Colonic mucosa (tissue), 4 donors: ENCODE measurements at regions not wholly inside any gene's neighbourhood (a gene's known extent, or its start where the extent isn't known, plus 50 kb on each side); places are given as distances from the start of the nearest gene placed in this dataset.

ENCODE experiments used
- DNase-seq: peaks from one replicate; pipeline ENCODE4 v3.0.0-alpha.2; 2020
- H3K27ac ChIP-seq: fragments of 200-600 bp; one replicate; pipeline ENCODE4 v1.8.0; 2021
- H3K27me3 ChIP-seq: fragments of 200-600 bp; one replicate; pipeline ENCODE4 v1.8.0; 2021
- H3K36me3 ChIP-seq: fragments of 200-600 bp; one replicate; pipeline ENCODE4 v1.8.0; 2021
- H3K4me1 ChIP-seq: fragments of 200-600 bp; one replicate; pipeline ENCODE4 v1.8.0; 2021; ENCODE audit warnings: mild to moderate bottlenecking
- H3K4me3 ChIP-seq: fragments of 200-600 bp; one replicate; pipeline ENCODE4 v1.8.0; 2021
- H3K9ac ChIP-seq, 2 donors: one replicate each; pipeline ENCODE4 v1.7.0; 2013; ENCODE audit warnings: control low read depth in 2 of 2, low read depth in 2 of 2, low read length in 2 of 2
- H3K9me3 ChIP-seq: fragments of 200-600 bp; one replicate; pipeline ENCODE4 v1.8.0; 2021
- intact Hi-C: fragments of 100-400 bp; cut with DNase I; formaldehyde crosslinking; loops from one replicate; pipeline ENCODE4 v1.14.1; 2022
- TF ChIP-seq, protein P1 (sequence below): fragments of 200-600 bp; IDR thresholded peaks from one replicate; pipeline ENCODE4 v1.8.0; 2022; ENCODE audit warnings: antibody characterized with exemption, mild to moderate bottlenecking
- donor health status: healthy.
- donor health status: DM: no; HTN: no; CAD: no.
- donor health status: DM: no; HTN: no; CAD: no.

DNA sequence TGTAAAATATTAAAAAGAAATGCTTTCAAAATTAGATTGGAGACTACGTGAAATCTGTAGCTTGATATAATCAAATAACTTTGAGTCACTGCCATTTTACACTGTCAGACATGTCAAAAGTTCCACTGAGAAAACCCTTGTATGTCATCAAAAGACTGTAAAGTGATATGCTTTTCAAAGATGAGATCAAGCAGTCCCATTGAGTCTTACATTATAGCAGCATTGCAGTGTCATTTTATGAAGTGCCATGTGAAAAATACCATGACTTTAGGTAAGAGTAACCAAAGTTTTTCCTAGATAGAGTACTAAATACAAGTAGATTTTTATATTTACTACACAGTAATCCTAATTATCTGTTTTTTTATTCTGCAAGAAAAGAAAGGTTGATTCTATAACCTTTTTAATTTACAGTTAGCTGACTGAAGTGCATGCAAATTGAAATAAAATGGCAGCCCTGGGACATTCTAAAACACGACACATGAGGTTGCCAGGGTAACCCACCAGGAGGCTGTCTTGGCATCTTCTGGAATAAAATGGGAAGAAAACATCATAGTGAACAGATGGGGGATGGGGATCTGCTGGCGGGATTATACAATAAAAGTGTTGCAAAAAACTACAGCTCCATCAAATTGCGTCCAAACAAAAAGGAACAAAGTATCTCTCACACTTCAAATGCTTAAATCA lies 91.3 kb upstream of the TMEM106B start:
- no peak overlapping the region for H3K9ac ChIP-seq
- TF ChIP-seq, protein P1, sequence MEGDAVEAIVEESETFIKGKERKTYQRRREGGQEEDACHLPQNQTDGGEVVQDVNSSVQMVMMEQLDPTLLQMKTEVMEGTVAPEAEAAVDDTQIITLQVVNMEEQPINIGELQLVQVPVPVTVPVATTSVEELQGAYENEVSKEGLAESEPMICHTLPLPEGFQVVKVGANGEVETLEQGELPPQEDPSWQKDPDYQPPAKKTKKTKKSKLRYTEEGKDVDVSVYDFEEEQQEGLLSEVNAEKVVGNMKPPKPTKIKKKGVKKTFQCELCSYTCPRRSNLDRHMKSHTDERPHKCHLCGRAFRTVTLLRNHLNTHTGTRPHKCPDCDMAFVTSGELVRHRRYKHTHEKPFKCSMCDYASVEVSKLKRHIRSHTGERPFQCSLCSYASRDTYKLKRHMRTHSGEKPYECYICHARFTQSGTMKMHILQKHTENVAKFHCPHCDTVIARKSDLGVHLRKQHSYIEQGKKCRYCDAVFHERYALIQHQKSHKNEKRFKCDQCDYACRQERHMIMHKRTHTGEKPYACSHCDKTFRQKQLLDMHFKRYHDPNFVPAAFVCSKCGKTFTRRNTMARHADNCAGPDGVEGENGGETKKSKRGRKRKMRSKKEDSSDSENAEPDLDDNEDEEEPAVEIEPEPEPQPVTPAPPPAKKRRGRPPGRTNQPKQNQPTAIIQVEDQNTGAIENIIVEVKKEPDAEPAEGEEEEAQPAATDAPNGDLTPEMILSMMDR: no peak
- no peaks in the 10 kb centered on the region for H3K9me3 ChIP-seq
- no peak for DNase-seq
- H3K4me1 ChIP-seq: no peaks in the 10 kb centered on the region
- no peaks in the 10 kb centered on the region for H3K36me3 ChIP-seq
- H3K4me3 ChIP-seq: no peak overlapping the region
- no peaks in the 10 kb centered on the region for H3K27me3 ChIP-seq
- no peak overlapping the region for H3K27ac ChIP-seq
- intact Hi-C loops: no loop called here

DNA sequence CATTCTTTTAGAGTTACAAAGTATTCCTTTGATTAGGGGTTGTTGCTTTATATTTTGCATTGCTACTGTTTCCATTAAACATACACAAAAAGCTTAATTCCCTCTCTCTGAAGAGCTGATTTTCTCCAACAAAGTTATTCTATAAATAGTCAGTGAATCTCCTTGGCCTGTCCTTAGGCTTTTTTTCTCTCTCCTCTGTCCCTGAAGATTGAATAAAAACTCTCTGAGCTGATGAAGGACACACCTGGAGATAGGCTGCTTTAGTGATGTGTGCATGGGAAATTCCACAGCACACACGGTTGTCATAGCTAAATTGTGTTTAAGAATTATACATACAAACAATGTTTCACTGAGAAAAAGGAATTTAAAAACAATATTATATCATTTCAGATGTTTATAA lies 90.5 kb upstream of the TMEM106B start:
- Histone ChIP-seq H3K9me3 (no peaks in the 10 kb centered on the region), H3K4me1 (no peaks in the 10 kb centered on the region), H3K27ac (no peak overlapping the region), H3K36me3 (no peaks in the 10 kb centered on the region), H3K27me3 (no peaks in the 10 kb centered on the region), H3K9ac (no peak overlapping the region), H3K4me3 (no peak overlapping the region)
- DNase-seq: no peak
- TF ChIP-seq, protein P1: no peak
- intact Hi-C loops: no loop called here

DNA sequence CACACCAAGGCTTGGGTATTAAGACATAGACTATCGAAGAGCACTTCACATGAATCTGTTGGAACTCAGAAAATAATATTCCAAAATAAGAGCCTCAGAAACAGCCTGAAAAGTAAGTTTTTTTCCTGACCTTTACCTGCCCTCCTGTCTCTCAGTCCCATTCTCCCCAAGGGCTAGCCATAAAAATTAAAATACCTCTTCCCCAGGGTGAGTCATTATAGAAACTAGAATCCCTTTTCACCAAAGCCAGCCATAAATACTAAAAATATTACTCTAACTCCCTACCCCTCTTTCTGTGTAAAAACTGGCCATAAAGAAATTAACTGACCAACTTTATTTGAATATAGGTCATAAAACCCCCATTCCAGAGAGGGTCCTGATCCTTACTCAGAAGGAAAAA lies 87.9 kb upstream of the TMEM106B start:
- H3K9ac ChIP-seq: no peak overlapping the region
- no peak overlapping the region for H3K27ac ChIP-seq
- no peaks in the 10 kb centered on the region for H3K36me3 ChIP-seq
- intact Hi-C loops: no loop called here
- no peaks in the 10 kb centered on the region for H3K4me1 ChIP-seq
- H3K4me3 ChIP-seq: no peak overlapping the region
- no peaks in the 10 kb centered on the region for H3K9me3 ChIP-seq
- DNase-seq: no peak
- TF ChIP-seq, protein P1: no peak
- H3K27me3 ChIP-seq: no peaks in the 10 kb centered on the region

DNA sequence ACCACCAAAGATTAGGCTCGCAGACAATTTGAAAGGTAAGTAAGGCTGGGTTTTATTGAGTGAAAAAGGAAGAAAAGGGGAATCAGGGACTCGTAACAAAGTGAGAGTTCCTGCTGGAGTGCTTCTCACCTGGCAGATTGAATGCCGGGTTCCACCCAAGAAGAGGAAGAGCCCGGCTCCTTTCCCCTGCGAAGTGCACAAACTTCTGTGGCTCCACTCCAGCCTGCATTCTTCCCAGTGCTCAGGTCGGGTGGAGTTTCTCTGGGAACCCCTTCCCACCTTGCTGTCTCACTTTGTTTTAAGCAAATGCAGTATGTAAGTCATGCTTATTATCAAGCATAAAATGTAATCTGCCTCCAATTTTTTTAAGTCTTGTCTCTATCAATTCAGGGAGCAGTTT lies 87.1 kb upstream of the TMEM106B start:
- H3K27me3 ChIP-seq: no peaks in the 10 kb centered on the region
- no peak for DNase-seq
- H3K4me3 ChIP-seq: no peak overlapping the region
- no peak overlapping the region for H3K27ac ChIP-seq
- H3K36me3 ChIP-seq: no peaks in the 10 kb centered on the region
- intact Hi-C loops: no loop called here
- no peaks in the 10 kb centered on the region for H3K9me3 ChIP-seq
- H3K4me1 ChIP-seq: no peaks in the 10 kb centered on the region
- H3K9ac ChIP-seq: no peak overlapping the region
- TF ChIP-seq, protein P1: no peak

DNA sequence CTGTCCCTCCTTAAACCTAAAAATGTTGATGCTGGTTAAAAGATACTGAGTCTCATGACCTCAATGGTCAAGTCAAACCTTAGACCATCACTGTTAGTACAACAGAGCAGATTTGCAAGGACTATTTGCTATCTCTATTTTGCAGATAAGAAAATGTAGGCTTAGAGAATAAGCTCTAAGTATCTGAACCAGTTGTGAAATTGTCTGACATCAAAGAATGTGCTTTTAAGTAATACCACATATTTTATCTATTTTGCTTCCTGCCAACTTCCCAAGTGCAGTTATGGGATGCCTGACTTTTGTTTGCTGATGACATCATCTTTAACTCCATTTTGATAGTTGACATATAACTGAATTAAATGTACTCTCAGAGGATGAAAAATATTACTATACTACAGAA lies 83.6 kb upstream of the TMEM106B start:
- Histone ChIP-seq H3K36me3 (no peaks in the 10 kb centered on the region), H3K27ac (no peak overlapping the region), H3K27me3 (no peaks in the 10 kb centered on the region), H3K9ac (no peak overlapping the region), H3K4me3 (no peak overlapping the region), H3K4me1 (no peaks in the 10 kb centered on the region), H3K9me3 (no peaks in the 10 kb centered on the region)
- TF ChIP-seq, protein P1: no peak
- intact Hi-C loops: no loop called here
- DNase-seq: no peak
